ENCODE measurements at regions not wholly inside any gene's neighbourhood (a gene's known extent, or its start where the extent isn't known, plus 50 kb on each side); places are given as distances from the start of the nearest gene placed in this dataset.

DNA sequence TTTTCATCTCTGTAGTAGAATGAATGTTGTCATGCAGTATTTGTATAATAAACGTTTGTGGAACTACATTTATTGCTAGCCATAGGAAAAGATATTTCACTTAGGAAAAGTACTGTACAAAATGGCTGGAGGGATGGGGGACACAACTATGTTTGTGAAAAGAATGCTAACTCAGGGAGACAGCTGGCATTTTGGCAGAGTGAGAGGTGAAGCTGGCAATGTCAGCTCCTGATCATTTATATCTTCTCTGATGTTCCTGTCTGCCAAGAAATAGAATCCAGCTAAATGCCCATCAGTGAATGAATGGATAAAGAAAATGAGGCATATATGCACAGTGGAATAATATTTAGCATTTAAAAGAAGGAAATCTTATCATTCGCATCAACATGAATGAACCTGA, 313.0 kb upstream of the IRAK1BP1 start:
- H3K79me2 ChIP-seq (ENCODE audit: control insufficient read depth, low read length) = no peaks in the 10 kb centered on the region
- H4K20me1 ChIP-seq (ENCODE audit: control insufficient read depth, insufficient read depth, low read depth, low read length) = no peaks in the 10 kb centered on the region
- H3K9me3 ChIP-seq (ENCODE audit: control insufficient read depth, insufficient read depth, low read length) = peaks cover 6% of the 10 kb centered on the region; the same call in 1 of the 2 replicates
- no peak overlapping the region for H3K4me2 ChIP-seq (ENCODE audit: low read length)
- H3K4me3 ChIP-seq (ENCODE audit: low read length) = no peak overlapping the region
- H3K9me2 ChIP-seq (replicated peaks; ENCODE audit: control insufficient read depth, low read length) = no peaks in the 10 kb centered on the region
- TF ChIP-seq, protein P1, sequence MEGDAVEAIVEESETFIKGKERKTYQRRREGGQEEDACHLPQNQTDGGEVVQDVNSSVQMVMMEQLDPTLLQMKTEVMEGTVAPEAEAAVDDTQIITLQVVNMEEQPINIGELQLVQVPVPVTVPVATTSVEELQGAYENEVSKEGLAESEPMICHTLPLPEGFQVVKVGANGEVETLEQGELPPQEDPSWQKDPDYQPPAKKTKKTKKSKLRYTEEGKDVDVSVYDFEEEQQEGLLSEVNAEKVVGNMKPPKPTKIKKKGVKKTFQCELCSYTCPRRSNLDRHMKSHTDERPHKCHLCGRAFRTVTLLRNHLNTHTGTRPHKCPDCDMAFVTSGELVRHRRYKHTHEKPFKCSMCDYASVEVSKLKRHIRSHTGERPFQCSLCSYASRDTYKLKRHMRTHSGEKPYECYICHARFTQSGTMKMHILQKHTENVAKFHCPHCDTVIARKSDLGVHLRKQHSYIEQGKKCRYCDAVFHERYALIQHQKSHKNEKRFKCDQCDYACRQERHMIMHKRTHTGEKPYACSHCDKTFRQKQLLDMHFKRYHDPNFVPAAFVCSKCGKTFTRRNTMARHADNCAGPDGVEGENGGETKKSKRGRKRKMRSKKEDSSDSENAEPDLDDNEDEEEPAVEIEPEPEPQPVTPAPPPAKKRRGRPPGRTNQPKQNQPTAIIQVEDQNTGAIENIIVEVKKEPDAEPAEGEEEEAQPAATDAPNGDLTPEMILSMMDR (IDR thresholded peaks at IDR 0.05; ENCODE audit: low read depth, low read length, poor library complexity, severe bottlenecking) = no peak
- no peak for TF ChIP-seq EZH2phosphoT487 (IDR thresholded peaks at IDR 0.05; ENCODE audit: borderline replicate concordance, low read length)
- H3K4me1 ChIP-seq (ENCODE audit: control insufficient read depth, low read length) = no peaks in the 10 kb centered on the region
- H3K27me3 ChIP-seq (ENCODE audit: control insufficient read depth, low read length) = no peaks in the 10 kb centered on the region
- H3F3A ChIP-seq (ENCODE audit: control insufficient read depth, insufficient read depth) = no peaks in the 10 kb centered on the region
- H3K27ac ChIP-seq (ENCODE audit: low read depth, low read length) = no peak overlapping the region
- H3K36me3 ChIP-seq (ENCODE audit: control insufficient read depth, low read length) = no peaks in the 10 kb centered on the region

DNA sequence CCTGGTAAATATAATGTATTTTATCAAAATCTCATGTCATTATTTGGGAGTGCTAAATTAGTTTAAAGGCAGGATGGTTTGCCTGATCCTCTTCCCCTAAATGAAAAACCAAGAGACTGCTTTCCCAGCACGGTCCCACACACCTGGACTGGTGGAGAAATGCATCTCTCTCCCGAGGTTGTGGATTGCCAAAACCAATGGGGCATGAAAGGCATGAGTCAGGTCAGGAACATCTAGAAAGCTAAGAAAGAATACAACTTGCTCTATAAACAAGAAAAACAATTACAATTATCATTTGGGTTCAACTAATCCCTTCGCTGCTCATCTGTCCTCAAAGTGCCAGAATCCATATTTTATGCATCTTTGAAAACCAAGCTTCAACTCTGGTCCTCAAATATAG, 308.3 kb upstream of the IRAK1BP1 start:
- H3K79me2 ChIP-seq (ENCODE audit: control insufficient read depth, low read length) = no peaks in the 10 kb centered on the region
- no peaks in the 10 kb centered on the region for H4K20me1 ChIP-seq (ENCODE audit: control insufficient read depth, insufficient read depth, low read depth, low read length)
- no peaks in the 10 kb centered on the region for H3F3A ChIP-seq (ENCODE audit: control insufficient read depth, insufficient read depth)
- no peak for TF ChIP-seq EZH2phosphoT487 (IDR thresholded peaks at IDR 0.05; ENCODE audit: borderline replicate concordance, low read length)
- TF ChIP-seq, protein P1 (IDR thresholded peaks at IDR 0.05; ENCODE audit: low read depth, low read length, poor library complexity, severe bottlenecking) = no peak
- H3K4me2 ChIP-seq (ENCODE audit: low read length) = no peak overlapping the region
- H3K27ac ChIP-seq (ENCODE audit: low read depth, low read length) = no peak overlapping the region
- H3K27me3 ChIP-seq (ENCODE audit: control insufficient read depth, low read length) = no peaks in the 10 kb centered on the region
- no peaks in the 10 kb centered on the region for H3K4me1 ChIP-seq (ENCODE audit: control insufficient read depth, low read length)
- peaks cover 6% of the 10 kb centered on the region; the same call in 1 of the 2 replicates for H3K9me3 ChIP-seq (ENCODE audit: control insufficient read depth, insufficient read depth, low read length)
- H3K4me3 ChIP-seq (ENCODE audit: low read length) = no peak overlapping the region
- no peaks in the 10 kb centered on the region for H3K36me3 ChIP-seq (ENCODE audit: control insufficient read depth, low read length)
- no peaks in the 10 kb centered on the region for H3K9me2 ChIP-seq (replicated peaks; ENCODE audit: control insufficient read depth, low read length)

DNA sequence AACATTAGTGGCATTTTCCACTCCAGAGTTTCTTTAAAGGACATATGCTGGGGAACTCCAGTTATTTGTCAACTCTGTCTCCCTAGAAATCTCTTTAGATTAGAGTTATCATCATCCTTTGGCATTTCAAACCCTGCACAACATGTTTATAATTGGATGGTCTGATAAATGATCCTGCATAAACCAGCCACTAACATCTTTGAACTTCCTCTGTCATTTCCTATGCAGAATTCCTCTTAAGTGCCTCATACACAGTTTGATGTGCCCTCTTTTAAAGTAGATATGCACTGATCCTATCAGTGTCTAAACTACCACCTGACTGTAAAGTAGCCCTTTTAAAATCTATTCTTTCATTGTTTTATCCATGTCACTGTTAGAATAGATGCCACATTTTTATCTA, 306.3 kb upstream of the IRAK1BP1 start:
- Histone ChIP-seq H3K4me1 (ENCODE audit: control insufficient read depth, low read length) (no peaks in the 10 kb centered on the region), H4K20me1 (ENCODE audit: control insufficient read depth, insufficient read depth, low read depth, low read length) (no peaks in the 10 kb centered on the region), H3K27me3 (ENCODE audit: control insufficient read depth, low read length) (no peaks in the 10 kb centered on the region)

More for the DNA sequence above, 306.3 kb upstream of the IRAK1BP1 start:
- peaks cover 4% of the 10 kb centered on the region; the same call in 1 of the 2 replicates for H3K9me3 ChIP-seq (ENCODE audit: control insufficient read depth, insufficient read depth, low read length)
- H3K36me3 ChIP-seq (ENCODE audit: control insufficient read depth, low read length) = no peaks in the 10 kb centered on the region
- H3K4me2 ChIP-seq (ENCODE audit: low read length) = no peak overlapping the region
- no peak overlapping the region for H3K27ac ChIP-seq (ENCODE audit: low read depth, low read length)
- no peaks in the 10 kb centered on the region for H3F3A ChIP-seq (ENCODE audit: control insufficient read depth, insufficient read depth)
- TF ChIP-seq EZH2phosphoT487 (IDR thresholded peaks at IDR 0.05; ENCODE audit: borderline replicate concordance, low read length) = no peak
- TF ChIP-seq, protein P1 (IDR thresholded peaks at IDR 0.05; ENCODE audit: low read depth, low read length, poor library complexity, severe bottlenecking) = no peak
- no peaks in the 10 kb centered on the region for H3K79me2 ChIP-seq (ENCODE audit: control insufficient read depth, low read length)
- no peak overlapping the region for H3K4me3 ChIP-seq (ENCODE audit: low read length)
- no peaks in the 10 kb centered on the region for H3K9me2 ChIP-seq (replicated peaks; ENCODE audit: control insufficient read depth, low read length)

Measured in DOHH2 (cell line).